Activated CD4-positive, alpha-beta T cell treated with anti-CD3 and anti-CD28 coated beads for 48 hours (primary cell): ENCODE measurements at regions not wholly inside any gene's neighbourhood (a gene's known extent, or its start where the extent isn't known, plus 50 kb on each side); places are given as distances from the start of the nearest gene placed in this dataset.
"Not testable (repeated sequence)": the region's sequence is repeated elsewhere in the genome, so short reads cannot be mapped to it uniquely, and the experiment has no call there.

Source experiments
- DNase-seq: peaks from one replicate; pipeline ENCODE4 v3.0.0-alpha.2; 2020

GRCh38 chr1:104028416-104029035 is 278.8 kb downstream of the AMY1C start:
- no peak for DNase-seq

DNA sequence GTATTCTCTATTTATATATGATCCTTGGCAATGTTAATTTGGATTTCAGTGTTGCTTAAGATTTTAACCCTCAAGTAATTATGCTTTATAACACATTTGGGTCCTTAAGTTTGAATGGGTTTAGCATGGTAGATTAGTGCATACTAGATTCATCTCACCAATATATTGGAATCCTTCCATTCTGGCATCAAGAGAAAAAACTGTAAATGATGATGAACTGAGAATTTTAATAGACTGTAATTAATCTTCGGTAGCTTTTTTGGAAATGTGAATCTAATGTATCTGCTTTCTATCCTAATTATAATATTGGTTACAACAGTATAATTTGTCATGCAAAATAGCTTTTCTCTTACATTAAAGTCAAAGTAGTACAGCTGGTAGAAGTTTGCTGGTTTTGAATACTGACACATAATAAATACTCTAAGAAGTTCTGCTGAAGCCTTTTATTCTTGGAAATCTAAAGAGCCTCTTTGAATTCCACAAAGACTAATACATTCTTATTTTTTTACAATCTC is 279.8 kb downstream of the AMY1C start:
- no peak for DNase-seq

- DNase-seq, result no peak
These were observed 307.1 kb downstream of the AMY1C start for GRCh38 chr1:104056786-104057185.

DNA sequence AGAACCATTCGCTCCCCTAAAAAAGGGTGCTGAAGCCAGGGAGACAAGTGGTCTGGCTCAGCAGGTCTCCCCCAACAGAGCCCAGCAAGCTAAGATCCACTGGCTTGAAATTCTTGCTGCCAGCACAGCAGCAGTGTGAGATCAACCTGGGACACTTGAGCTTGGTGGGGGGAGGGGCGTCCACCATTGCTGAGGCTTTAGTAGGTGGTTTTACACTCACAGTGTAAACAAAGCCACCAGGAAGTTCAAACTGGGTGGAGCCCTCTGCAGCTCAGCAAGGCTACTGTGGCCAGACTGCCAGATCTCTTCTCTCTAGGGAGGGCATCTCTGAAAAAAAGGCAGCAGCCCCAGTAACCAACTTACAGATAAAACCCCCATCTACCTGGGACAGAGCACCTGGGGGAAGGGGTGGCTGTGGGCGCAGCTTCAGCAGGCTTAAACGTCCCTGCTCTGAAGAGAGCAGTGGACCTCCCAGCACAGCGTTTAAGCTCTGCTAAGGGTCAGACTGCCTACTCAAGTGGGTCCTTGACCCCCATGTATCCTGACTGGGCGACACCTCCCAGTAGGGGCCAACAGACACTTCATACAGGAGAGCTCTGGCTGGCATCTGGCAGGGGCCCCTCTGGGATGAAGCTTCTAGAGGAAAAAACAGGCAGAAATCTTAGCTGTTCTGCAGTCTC is 307.7 kb downstream of the AMY1C start:
- not testable (repeated sequence) for DNase-seq

GRCh38 chr1:104061637-104062036 is 311.9 kb downstream of the AMY1C start:
- DNase-seq, result not testable (repeated sequence)

DNA sequence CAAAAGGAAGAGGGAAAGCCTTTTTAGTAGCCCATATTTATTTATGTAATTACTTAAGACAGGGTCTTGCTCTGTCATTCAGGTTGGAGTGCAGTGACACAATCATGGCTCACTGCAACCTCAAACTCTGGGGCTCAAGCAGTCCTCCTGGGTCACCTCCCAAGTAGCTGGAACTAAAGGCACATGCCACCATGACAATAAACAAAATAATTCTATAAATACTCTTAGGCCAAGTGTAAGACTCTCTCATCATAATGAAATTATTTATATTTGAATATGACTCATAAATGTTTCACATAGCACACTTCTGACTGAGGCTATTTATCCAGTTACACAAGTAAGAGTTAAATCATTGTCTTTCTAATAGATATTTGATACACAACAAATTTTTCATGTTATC is 314.7 kb downstream of the AMY1C start:
- no peak for DNase-seq

DNA sequence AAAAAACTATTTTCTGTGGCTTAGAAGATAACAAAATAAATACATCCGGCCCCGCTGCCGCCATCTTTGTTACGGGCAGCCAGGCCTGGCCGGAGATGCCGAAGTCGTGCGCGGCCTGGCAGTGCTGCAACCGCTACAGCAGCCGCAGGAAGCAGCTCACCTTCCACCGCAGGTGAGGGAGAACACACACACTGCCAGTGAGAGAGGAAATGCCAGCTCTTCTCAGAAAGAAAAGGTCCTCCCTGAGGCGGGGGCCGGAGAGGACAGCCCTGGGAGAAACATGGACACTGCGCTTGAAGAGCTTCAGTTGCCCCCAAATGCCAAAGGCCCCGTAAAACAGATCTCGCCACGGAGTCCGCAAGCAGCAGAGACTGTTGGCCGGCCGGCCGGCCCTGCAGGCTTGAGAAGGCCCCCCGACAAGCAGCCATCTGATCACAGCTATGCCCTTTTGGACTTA is 323.2 kb downstream of the AMY1C start:
- DNase-seq, result no peak

- DNase-seq, result no peak
These were observed 323.8 kb downstream of the AMY1C start for GRCh38 chr1:104073463-104073902.

DNA sequence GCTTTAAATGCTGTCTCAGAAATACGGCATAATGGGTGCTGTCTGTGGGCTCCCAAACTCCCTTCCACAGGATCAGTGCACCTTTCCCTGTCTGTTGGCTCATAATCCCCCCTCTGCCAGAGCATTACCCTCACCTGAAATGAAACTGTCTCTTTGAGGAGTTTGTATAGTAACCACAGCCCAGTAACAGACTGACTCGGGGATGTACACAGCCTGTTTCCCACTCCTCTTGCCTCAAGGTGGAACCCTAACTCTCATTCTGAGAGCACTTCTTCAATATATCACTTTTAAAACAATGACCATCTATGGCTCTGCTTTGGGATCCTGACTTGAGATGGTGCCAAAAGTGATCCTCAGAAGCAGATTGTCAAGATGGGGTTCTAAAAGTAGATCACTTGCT is 332.5 kb downstream of the AMY1C start:
- no peak for DNase-seq

- DNase-seq, result no peak
These were observed 334.7 kb downstream of the AMY1C start for GRCh38 chr1:104084380-104084779.

DNA sequence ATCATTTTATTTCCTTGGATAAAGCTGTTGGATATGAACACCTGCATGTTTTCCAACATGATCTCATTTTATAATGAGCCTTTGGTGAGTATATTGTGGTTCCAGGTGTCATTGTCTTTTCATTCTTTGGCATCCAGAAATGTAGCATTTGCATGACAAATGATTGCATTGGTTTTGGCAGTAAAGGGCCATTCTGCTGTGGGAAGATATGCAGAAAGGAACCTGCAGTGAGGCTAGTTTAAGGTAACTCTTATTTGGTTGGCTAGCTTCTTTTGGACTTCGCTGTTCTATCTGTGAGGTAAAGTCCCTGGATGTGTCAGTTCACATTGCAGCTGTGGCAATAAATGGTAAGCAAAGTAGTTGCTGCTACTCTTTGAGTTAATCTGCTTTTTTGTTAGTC is 343.0 kb downstream of the AMY1C start:
- no peak for DNase-seq

- no peak for DNase-seq
These were observed 349.1 kb downstream of the AMY1C start for GRCh38 chr1:104098837-104099236.

- no peak for DNase-seq
These were observed 350.4 kb downstream of the AMY1C start for GRCh38 chr1:104100115-104100514.

DNA sequence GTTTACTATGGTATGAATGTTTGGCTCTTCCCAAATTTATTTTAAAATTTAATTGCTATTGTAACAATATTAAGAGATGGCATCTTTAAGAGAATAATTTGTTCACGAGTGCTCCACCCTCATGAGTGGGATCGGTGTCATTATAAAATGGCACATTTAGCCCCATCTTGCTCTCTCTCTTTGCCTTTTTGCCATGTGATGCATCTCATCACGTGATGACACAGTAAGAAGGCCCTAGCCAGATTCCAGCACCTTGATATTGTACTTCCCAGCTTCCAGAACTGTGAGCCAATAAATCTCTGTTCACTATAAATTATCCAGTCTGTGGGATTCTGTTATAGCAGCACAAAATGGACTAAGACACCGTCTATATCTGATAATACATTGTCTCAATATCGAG is 355.8 kb downstream of the AMY1C start:
- DNase-seq, result no peak

DNA sequence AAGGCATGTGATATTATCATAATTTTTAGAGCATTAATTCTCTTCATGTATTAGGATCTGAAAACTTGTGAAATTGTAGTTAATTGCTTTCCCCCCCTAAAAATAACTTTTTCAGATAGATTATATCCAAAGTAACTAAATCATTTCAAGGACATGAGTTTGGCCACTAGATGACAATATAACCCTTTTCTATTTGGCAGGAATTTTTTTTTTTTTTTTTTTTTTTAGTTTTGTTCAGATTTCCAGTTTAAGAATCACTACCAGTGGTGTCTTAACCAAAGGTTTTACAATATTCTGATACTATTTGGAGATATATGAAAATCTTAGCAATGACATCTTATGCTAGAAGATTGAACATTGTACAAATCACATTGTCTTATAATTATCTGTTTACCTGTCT is 370.8 kb downstream of the AMY1C start:
- no peak for DNase-seq

GRCh38 chr1:104121271-104121670 is 371.6 kb downstream of the AMY1C start:
- DNase-seq, result no peak

DNA sequence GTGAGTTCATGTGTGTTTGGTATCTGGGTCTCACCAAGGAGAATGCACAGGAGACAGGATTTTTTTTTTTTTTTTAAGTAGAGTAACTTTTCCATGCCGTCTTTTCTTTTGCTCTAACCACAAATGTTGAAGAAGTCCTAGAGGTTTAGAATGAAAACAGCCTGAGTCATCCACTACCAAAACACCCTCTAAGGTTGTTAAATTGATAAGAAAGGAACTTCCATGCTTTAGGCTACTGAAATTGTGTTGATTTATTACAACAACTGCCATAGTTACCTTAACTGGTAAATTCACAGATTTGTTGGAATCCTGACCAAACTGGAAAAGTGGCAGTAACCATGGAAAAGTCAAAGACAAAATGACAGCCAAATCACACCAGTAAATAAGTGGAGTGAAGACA is 375.6 kb downstream of the AMY1C start:
- DNase-seq, result no peak

GRCh38 chr1:104125970-104126369 is 376.3 kb downstream of the AMY1C start:
- no peak for DNase-seq

- no peak for DNase-seq
These were observed 382.8 kb downstream of the AMY1C start for GRCh38 chr1:104132382-104132973.

- DNase-seq, result not testable (repeated sequence)
These were observed 385.3 kb downstream of the AMY1C start for GRCh38 chr1:104135036-104135435.

GRCh38 chr1:104136621-104137020 is 386.9 kb downstream of the AMY1C start:
- no peak for DNase-seq

GRCh38 chr1:104156738-104157137 is 407.0 kb downstream of the AMY1C start:
- DNase-seq, result no peak

GRCh38 chr1:104163912-104164476 is 414.3 kb downstream of the AMY1C start:
- no peak for DNase-seq

DNA sequence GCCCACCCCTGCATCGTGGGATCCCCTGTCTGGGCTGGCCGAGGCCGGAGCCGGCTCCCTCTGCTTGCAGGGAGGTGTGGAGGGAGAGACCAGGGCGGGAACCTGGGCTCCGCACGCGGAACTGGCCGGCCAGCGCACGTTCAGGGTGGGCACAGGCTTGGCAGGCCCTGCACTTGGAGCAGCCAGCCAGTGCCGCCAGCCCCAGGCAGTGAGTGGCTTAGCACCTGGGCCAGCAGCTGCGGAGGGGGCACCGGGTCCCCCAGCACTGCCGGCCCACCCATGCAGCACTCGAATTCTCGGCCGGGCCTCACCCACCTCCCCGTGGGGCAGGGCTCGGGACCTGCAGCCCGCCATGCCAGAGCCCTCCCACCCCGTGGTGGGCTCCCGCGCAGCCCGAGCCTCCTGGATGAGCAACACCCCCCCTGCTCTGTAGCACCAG is 422.6 kb downstream of the AMY1C start:
- no peak for DNase-seq
